Fibroblast of upper back skin (primary cell): ENCODE measurements at regions not wholly inside any gene's neighbourhood (a gene's known extent, or its start where the extent isn't known, plus 50 kb on each side); places are given as distances from the start of the nearest gene placed in this dataset.

ENCODE experiments used
- DNase-seq: peaks from one replicate; pipeline ENCODE4 v3.0.0-alpha.2; 2013

GRCh38 chrX:69221239-69222102, 56.2 kb upstream of the PJA1 start:
- no peak for DNase-seq

GRCh38 chrX:69218407-69218997, 53.2 kb upstream of the PJA1 start:
- no peak for DNase-seq

GRCh38 chrX:69216911-69217310, 51.7 kb upstream of the PJA1 start:
- DNase-seq = no peak

- no peak for DNase-seq
Observed at GRCh38 chrX:69216446-69216845, 51.2 kb upstream of the PJA1 start.

GRCh38 chrX:69215161-69215875, 50.1 kb upstream of the PJA1 start:
- no peak for DNase-seq
